ENCODE measurements at regions not wholly inside any gene's neighbourhood (a gene's known extent, or its start where the extent isn't known, plus 50 kb on each side); places are given as distances from the start of the nearest gene placed in this dataset.
"Not testable (repeated sequence)": the region's sequence is repeated elsewhere in the genome, so short reads cannot be mapped to it uniquely, and the experiment has no call there.

DNA sequence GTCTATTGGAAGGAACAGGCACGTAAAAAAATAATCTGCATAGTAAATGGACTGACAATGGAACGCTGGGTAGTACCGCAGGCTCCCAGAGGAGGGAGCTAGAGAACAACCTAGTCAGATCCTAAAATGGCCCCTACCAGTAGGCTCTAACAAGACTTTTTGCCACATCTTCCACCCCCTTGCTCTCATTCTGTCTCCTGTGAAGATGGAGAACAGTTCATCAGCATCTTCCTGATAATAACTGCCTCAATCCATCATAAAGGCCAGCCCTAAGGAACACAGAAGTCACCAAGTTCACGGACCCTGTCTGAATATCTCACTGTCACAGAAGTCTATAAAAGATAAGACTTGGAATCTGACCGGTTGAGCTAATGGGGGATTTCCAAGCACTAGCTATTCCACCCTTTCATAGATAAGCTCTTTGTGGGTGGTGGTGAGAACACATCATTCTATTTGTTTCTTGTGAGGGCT is 133.4 kb downstream of the SLC1A3 start:
- peak; percentile 69 for DNase-seq (ENCODE audit: low read depth)

DNA sequence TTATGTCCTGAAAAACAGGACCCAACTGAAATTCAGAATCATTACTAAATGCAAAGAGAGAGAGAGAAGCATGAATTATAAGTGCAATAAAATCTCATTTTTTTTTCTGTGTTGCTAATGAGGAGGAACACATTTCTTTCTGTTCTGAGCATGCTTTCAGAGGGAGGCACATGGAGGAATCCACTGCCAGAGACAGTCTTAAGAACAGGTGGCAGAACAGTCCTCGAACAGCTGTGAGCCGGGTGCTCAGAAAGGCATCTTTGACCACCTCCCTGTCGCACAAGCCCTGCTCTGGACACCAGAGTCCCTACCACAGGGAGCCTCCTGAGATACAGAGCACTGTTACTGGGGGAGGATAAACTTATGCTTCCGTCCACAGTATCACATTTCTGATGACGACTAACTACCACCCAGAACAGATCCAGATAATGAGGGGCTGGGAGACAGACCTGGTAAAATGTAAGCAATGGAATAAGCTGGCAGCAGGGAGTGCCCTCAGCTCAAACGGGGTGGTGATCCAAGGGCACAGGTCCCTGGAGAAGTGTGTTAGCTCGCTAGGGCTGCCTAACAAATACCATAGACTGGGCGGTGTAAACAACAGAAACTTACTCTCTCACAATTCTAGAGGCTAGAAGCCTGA is 134.0 kb downstream of the SLC1A3 start:
- DNase-seq (ENCODE audit: low read depth) = no peak

DNA sequence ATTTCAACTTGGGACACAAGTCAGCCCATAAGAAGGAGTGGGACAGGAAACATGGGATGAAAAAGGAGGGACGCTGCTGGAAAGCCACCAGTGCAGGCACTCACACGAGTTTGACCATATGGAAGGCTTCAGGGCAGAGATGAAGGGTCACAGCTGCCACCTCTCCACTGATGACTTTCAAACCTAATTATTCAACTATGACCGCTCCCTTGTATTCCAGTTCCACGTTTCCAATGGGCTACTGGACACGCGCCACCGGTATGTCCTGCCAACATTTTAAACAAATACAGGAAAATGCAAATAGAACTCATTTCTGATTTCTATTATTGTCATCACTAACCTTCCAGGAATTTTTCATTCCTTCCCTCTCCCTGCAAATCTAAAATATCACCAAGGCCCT is 134.7 kb downstream of the SLC1A3 start:
- DNase-seq (ENCODE audit: low read depth) = no peak

DNA sequence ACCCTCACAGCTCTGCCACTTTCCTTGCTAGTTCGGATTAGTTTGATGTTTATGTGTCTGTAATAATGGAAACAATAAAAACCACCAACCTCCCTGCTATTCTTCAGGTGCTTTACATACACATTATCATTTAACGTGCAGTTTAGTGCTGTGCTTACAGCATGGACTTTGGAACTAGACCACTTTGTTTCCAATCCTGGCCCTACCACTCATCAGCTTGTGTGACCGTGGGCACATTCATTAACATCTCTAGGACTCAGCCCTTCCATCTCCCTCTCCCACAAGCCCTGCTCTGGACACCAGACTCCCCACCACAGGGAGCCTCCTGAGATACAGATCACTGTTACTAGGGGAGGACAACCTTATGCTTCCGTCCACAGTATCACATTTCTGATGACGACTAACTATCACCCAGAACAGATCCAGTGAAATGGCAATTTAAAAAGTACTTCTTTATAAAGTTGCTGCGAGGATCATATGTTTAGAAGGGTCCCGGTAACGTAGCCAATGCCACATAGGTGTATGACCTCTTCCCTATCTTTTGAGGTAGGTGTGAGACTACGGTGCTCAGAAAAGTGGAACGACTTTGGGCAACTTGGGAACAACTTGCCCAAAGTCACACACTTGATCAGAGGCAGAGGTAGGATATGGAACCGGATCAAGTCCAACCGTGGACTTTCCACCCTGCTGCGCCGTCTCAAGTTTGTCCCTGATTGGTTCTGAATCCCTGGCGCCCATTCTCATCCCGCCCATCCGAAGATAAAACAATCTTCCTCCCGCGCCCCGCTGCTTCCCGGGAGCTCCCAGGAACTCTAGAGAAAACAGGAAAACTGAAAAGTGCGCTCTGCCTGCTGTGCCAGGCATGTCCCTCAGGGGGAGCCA is 132.4 kb upstream of the NIPBL start:
- no peak for DNase-seq (ENCODE audit: low read depth)

DNA sequence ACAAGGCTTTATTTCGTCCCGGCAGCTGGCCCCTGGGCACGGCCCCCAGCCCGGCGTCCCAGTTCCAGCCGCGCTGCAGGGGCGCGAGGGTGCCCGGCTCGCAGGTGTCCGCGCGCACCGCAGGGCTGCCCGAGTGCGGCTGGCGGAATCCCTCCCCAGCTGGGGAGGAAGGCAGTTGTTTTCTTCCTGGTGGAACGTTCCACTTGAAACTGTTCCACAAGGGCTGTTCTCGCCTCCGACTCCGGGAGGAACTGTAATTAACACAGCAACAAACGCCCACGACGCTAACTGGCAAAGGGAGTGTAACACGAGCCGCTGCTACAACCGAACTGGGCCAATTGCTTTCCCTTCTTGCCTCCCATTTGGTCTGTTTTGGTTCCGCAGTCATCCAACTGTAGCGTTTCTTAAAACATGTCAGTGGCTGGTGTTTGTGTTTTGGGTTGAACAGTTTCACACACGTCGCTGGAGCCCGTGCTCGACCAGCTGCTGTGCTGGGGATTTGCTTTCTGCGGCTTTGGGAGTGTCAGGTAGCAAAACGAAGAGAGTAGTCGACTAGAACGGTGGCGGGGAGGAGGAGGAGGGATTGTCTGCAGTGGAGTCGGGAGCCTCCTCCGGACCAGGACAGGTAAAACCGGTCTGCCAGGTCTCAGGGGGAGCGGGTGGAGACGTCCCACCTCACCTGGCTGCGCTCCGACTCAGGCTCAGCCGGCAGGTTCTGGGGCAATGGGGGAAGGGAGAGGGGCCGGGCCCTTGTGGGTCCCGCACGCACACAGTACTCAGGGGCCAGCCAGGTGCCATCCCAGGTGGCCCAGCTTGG is 131.6 kb upstream of the NIPBL start:
- DNase-seq (ENCODE audit: low read depth) = no peak

DNA sequence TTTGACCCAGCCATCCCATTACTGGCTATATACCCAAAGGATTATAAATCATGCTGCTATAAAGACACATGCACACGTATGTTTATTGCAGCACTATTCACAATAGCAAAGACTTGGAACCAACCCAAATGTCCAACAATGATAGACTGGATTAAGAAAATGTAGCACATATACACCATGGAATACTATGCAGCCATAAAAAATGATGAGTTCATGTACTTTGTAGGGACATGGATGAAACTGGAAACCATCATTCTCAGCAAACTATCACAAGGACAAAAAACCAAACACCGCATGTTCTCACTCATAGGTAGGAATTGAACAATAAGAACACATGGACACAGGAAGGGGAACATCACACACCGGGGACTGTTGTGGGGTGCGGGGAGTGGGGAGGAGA is 128.8 kb upstream of the NIPBL start:
- not testable (repeated sequence) for DNase-seq (ENCODE audit: low read depth)

DNA sequence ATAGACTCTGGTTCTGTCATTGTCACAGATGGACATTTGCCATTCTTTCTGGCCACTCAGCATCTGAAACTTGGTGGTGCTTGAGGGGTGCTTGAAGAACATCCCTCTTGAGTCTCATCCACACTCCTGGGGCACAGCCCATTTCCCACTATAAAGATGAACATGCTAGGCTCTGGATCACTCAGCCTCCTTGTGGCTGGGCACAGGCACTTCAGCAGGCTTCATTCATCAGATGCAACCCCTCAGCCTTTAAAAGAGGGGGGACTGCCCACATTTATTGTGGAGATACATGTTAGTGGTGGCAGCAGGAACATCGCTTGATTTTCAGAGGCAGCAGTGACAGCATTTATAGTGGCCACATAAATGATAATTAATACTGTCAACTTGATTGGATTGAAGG is 124.7 kb upstream of the NIPBL start:
- no peak for DNase-seq (ENCODE audit: low read depth)

DNA sequence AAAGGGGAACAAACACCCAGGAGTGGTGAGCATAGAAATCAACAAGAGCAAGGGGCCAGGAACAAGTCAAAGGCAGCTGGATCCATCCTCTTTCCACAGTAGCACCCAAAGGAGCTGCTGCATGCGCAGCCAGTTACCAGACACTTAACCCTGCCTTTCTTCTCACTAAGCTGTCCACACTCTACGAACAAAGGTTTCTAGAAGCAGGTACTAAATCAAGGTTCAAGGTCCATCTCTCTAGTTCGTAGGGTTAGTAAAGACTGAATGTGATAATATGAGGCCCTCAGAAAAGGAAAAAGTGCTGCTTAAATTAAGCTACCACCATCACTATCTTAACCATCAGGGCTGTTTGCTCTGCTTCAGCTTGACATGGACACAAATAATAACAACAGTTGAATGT is 121.2 kb upstream of the NIPBL start:
- DNase-seq (ENCODE audit: low read depth) = no peak

DNA sequence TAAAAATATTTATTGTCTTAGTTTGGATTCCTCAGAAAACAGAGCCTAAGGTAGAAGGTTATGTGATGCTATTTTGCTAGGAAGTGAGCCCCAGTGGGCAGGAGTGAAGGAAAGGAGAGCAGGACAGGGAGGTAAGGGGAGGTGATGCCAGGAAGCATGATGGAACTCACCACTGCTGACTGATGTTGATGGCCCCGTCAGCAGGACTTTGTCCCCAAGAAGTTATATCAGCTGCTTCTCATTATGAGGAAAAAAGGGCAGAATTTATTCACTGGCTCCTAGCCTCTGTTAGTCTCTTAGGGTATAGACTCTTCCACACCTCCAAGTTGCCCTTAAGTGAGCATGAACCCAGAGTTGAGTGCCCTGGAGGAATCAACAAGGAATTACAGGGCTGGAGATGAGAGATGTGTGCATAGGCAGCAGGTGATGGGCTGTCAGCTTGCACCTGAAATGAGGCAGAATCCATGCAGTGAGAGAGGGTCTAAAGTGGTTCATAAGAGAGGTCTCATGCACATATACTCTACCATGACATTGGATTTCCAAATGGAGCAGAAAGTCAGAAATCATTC is 120.6 kb upstream of the NIPBL start:
- no peak for DNase-seq (ENCODE audit: low read depth)

DNA sequence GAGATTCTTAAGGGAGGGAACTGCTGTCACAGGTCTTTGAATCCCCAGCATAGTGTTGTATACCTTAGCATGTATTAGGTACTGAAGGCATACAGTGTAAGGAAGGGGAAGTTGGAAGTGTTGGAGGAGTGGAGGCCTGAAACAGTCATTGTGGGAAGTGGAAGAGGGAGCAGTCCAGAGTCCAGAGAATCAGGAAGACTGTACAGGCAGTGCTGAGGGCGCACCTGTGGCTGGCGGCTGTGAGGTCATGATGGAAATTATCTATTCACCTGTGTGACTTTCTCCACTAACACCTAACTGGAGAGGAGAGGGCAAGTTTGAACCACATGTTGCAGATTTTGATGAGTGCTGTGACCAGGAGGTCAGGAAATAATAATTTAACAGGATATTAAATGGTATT is 119.7 kb upstream of the NIPBL start:
- DNase-seq (ENCODE audit: low read depth) = no peak

DNA sequence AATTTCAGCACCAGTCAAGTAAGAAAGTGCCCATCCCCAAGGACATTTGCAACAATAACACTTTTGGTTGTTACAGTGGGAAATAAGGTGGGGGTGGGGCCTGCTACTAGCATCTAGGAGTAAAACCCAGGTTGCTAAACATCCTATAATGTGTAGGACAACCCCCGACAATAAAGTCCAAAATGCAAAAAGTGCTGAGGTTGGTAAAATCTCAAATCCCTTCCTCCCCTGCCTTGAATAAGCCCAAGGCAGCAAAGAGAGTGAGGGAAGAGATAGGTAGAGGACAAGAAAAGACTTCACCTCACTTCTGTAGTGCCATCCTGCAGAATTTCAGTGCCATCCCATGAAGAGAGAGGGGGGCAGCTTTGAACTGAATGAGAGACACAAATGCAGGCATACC is 117.5 kb upstream of the NIPBL start:
- no peak for DNase-seq (ENCODE audit: low read depth)

DNA sequence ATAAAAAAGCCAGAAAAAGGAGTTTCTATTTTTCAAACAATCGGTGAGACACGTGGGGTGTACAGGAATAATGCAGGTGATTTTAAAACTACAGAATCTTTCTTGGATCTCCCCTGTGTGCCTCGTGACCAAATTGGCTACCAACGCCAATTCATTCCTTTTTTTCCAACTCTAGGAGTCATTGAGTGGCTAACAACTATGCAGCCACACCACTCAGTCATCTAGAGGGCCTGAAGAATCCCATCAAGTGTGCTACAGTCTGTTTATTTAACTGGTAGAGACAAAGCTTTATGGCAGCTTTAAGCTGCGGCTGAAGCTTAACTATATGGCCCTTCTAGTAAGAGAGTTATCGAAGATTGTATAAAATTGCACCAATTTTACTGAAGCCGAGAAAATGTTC is 113.1 kb upstream of the NIPBL start:
- DNase-seq (ENCODE audit: low read depth) = no peak

DNA sequence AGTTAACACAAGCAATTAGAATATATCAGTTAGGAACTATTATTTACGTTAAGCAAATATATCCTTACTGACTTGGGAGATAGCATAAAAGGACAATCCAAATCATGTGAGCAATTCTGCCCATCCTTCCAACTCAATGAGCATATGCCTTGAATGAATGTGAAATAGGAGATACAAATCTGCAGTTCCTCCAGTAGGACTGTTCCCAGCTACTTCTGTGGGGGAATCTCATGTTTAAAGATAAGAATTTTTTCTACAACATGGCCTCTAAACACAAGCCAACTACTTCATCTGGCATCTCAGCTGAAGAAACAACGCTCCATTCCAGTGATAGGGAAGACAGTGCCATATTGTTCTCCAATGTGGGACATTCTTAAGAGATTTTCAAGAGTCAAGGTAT is 110.7 kb upstream of the NIPBL start:
- no peak for DNase-seq (ENCODE audit: low read depth)

DNA sequence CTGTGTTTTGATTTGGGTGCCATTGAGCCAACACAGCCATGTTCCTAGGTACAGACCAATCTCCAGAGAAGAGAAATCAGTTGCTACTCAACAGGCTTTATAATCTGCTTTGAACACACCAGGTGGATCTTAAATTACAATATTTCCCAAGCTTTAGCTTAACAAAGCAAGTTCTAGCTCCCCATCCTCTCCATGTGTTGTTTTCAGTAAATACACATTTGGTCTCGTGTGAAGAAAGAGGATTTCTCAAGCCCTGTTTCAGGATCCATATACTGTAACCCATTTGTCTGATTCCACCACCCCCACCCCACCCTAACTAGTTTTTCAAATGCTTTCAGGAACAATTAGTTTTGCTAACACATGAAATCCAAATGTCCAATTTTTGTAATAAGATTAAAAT is 109.6 kb upstream of the NIPBL start:
- DNase-seq (ENCODE audit: low read depth) = no peak

DNA sequence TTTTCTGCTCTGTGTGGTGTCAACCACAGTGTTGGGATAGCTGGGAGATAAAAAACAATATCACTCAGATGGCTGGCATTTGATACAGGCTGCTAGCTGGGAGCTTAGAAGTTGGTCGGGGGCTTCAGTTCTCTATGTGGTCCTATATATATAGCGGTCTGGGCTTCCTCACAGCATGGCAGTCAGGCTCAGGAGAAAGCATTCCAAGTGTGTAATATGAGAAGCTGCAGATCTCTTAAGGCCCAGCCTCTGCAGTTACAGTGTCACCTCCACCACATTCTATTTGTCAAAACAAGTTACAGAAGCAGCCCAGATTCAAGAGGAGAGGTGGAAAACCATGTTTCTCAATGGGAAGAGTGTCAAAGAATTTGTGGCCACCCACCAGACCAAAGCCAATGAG is 108.1 kb upstream of the NIPBL start:
- no peak for DNase-seq (ENCODE audit: low read depth)

DNA sequence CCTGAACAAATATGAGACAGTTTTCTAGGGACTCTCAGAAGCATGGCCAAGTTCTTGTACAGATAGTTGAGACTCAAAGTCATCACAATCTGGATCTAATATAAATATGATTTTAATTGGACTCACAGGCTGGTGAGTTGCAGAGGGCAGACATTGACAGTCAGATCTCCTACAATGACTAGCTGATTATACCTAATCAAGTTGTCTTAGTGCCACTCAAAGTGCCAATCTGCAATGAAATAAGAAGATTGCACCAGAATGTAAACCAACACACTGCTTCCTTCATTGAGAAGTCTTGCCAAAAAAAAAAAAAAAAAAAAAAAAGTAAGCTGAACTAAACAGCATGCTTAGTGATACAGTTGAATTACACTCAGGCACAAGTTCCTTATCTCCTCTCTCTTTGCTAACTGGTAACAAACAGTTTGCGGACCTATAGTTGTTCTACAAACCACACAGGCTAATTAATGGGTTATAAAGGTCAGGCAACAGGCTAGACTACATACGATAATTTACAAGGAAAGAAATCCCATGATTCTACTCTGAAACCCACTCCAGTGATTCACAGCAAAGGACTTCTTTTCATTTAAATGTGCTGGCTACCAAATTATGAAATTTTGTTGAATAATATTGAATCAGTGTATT is 107.3 kb upstream of the NIPBL start:
- no peak for DNase-seq (ENCODE audit: low read depth)

DNA sequence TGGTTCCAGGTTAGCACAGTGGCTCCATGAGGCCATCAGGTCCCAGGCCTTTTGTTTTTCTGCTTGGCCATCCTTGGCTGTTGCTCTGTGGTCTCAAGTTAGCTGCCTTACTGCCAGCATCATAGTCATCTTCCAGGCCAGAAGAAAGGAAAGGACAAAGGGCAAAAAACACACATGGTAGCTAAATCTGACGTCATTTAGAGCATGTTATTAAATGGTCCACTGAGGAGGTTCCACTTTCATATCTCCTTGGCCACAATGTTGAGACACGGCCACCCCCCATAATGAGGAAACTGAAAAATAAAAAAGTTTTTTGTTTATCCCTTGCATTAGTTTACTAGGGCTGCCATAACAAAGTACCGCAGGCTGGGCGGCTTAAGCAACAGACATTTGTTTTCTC is 106.4 kb upstream of the NIPBL start:
- DNase-seq (ENCODE audit: low read depth) = no peak

DNA sequence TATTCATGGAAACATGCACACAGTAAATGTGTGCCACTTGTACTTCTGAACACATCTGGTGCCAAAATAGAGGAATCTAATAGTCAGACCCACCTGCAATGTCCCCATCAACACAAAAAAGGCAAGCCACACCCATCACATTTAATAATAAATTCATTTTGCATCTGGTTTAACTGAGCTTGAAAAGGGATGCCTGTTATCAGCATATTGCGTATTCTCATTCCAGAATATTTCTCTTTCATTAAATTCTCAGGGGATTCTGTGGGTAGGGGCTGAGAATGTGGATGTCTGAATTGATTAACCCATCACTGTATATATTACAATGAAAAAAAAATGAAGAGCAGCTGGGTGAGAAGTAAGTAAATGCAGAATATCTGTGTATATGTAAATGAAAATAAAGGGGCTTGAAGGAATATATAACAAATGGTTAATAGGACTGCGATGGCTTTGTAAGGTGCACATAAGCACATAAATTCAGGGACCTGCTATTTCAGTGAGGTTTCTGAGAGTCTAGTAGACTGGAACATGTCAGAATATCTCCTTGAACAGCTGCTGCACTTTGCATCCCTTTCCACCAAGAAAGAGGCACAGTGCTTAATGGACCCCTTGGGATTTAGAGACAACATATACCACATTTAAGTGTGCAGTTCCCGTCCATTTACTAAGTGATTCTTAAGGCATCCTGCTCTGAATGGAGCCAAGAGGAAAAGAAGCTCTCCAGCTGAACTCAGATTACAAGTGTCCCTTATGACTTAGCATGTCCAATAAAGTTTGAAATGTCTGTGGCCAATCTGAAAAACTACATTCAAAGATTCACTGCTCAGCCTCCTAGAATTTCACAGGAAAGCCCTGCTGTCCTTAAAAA is 104.1 kb upstream of the NIPBL start:
- DNase-seq (ENCODE audit: low read depth) = no peak

DNA sequence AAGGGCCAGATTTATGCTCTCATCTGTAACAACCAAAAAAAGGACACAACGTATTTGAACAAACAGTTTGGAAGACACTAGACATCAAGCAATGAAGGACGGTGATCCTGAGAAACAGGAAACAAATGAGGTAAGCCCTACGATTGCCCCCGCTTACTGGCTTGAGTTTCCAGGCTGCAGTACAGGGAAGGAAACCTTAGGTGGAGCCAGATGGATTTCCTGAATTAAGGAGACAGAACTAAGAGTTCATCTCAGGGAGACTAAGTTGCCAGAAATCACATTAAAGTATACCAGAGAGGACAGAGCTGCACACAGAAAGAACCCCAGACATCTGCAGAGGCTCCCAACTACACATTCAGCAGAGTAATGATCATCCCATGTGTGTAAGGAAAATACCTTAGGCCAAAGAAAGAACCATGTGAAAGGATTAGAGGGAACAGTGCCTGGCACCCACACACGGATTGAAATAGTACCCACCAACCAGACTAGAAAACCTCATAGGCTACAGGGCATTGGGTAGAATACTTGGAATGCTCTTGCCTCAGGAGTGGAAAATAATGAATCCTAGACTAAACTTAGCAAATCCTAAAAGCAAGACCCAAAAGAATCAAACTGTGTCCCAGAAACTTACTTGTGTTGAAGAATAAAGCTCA is 99.3 kb upstream of the NIPBL start:
- DNase-seq (ENCODE audit: low read depth) = no peak

DNA sequence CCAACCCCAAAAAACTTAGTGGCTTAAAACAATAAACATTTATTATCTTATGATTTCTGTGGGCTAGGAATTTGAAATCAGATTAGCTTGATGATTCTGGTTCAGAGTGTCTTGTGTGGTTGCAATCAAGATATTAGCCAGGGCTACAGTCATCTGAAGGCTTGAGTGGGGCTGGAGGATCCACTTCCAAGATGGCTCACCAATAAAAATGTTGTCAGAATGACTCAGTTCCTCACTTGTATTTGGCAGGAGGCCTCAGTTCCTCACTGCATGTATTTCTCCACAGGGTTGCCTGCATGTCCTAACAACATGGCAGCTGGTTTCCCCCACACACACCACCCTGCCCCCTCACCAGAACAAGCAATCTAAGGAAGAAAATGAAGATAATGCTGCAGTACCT is 98.2 kb upstream of the NIPBL start:
- no peak for DNase-seq (ENCODE audit: low read depth)
